Astrocyte (in vitro differentiated cells and primary cell): ENCODE measurements at regions not wholly inside any gene's neighbourhood (a gene's known extent, or its start where the extent isn't known, plus 50 kb on each side); places are given as distances from the start of the nearest gene placed in this dataset.

Source experiments
- DNase-seq: peaks from one replicate; pipeline ENCODE4 v3.0.0-alpha.2; 2010; ENCODE audit warnings: low read depth
- FAIRE-seq: peaks from 2 replicates; lab custom pipeline; 2011; peaks lifted over from hg19 to GRCh38; lab: Jason Lieb, UNC
- H2AFZ ChIP-seq: 2 replicates; pipeline ENCODE4 v1.6.0; 2012; ENCODE audit warnings: low read depth, low read length, inconsistent platforms
- H3K27ac ChIP-seq: 2 replicates; pipeline ENCODE4 v1.5.1; 2011; ENCODE audit warnings: low read depth, low read length, inconsistent platforms
- H3K27me3 ChIP-seq: 2 replicates; pipeline ENCODE4 v1.6.0; 2011; ENCODE audit warnings: low read length, inconsistent platforms; ENCODE audit not compliant: insufficient read depth
- H3K36me3 ChIP-seq: 2 replicates; pipeline ENCODE4 v1.5.1; 2011; ENCODE audit warnings: low read length, inconsistent platforms; ENCODE audit not compliant: insufficient read depth
- H3K4me1 ChIP-seq: 2 replicates; pipeline ENCODE4 v1.5.1; 2011; ENCODE audit warnings: low read length, inconsistent platforms; ENCODE audit not compliant: insufficient read depth
- H3K4me2 ChIP-seq: 2 replicates; pipeline ENCODE4 v1.6.0; 2012; ENCODE audit warnings: low read length, inconsistent platforms
- H3K4me3 ChIP-seq: 2 replicates; pipeline ENCODE4 v1.5.1; 2011; ENCODE audit warnings: low read depth, mild to moderate bottlenecking, low read length, inconsistent platforms; ENCODE audit not compliant: insufficient read depth
- H3K79me2 ChIP-seq: 2 replicates; pipeline ENCODE4 v1.6.0; 2012; ENCODE audit warnings: mild to moderate bottlenecking, low read length, inconsistent platforms; ENCODE audit not compliant: insufficient read depth
- H3K9ac ChIP-seq: 2 replicates; pipeline ENCODE4 v1.6.0; 2012; ENCODE audit warnings: mild to moderate bottlenecking, low read length, inconsistent platforms
- H3K9me3 ChIP-seq: 2 replicates; pipeline ENCODE4 v1.5.1; 2012; ENCODE audit warnings: low read depth, mild to moderate bottlenecking, low read length, inconsistent platforms; ENCODE audit not compliant: insufficient read depth
- H4K20me1 ChIP-seq: 2 replicates; pipeline ENCODE4 v1.6.0; 2012; ENCODE audit warnings: low read length, inconsistent platforms; ENCODE audit not compliant: insufficient read depth
- H3K27ac Mint-ChIP-seq: one replicate; pipeline ENCODE4 v1.8.0; 2021; ENCODE audit warnings: mild to moderate bottlenecking, mixed read lengths; ENCODE audit not compliant: unreplicated experiment
- H3K27me3 Mint-ChIP-seq: one replicate; pipeline ENCODE4 v1.8.0; 2021; ENCODE audit warnings: low read depth, mixed read lengths; ENCODE audit not compliant: unreplicated experiment
- H3K36me3 Mint-ChIP-seq: one replicate; pipeline ENCODE4 v1.8.0; 2021; ENCODE audit warnings: low read depth, mixed read lengths; ENCODE audit not compliant: unreplicated experiment
- H3K4me1 Mint-ChIP-seq: one replicate; pipeline ENCODE4 v1.8.0; 2021; ENCODE audit warnings: low read depth, mixed read lengths; ENCODE audit not compliant: unreplicated experiment
- H3K4me3 Mint-ChIP-seq: one replicate; pipeline ENCODE4 v1.8.0; 2021; ENCODE audit warnings: mild to moderate bottlenecking, moderate library complexity, mixed read lengths; ENCODE audit not compliant: unreplicated experiment
- H3K9me3 Mint-ChIP-seq: one replicate; pipeline ENCODE4 v1.8.0; 2021; ENCODE audit warnings: mild to moderate bottlenecking, mixed read lengths; ENCODE audit not compliant: unreplicated experiment
- EZH2 ChIP-seq: IDR thresholded peaks from 2 replicates; pipeline ENCODE4 v1.6.1; 2012; ENCODE audit warnings: mild to moderate bottlenecking, low read length, inconsistent platforms; ENCODE audit not compliant: insufficient read depth
- TF ChIP-seq, protein P1 (sequence below): IDR thresholded peaks from 2 replicates; pipeline ENCODE4 v1.5.1; 2011; ENCODE audit warnings: low read depth, mild to moderate bottlenecking, inconsistent platforms, low read length, moderate library complexity; ENCODE audit not compliant: insufficient read depth

DNA sequence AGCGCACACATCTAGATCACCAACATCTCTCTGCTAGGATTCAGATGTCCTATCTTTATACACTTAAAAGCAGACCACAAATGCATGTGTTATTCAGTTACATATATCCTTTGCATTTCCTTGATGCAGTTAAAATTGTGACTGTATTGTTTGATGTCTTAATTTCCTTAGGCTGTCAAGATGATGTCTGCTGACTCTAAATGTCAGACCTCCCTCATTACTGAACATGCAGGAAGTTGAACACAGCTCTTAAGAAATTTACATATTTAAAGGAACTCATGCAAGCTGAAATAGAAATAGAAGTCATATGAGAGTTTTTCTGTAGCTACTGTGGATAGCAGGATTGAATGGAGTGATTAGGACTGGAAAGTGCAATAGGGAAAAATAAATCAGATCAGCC, 336.5 kb upstream of the SEMA6A start:
- no peak for TF ChIP-seq EZH2
- TF ChIP-seq, protein P1, sequence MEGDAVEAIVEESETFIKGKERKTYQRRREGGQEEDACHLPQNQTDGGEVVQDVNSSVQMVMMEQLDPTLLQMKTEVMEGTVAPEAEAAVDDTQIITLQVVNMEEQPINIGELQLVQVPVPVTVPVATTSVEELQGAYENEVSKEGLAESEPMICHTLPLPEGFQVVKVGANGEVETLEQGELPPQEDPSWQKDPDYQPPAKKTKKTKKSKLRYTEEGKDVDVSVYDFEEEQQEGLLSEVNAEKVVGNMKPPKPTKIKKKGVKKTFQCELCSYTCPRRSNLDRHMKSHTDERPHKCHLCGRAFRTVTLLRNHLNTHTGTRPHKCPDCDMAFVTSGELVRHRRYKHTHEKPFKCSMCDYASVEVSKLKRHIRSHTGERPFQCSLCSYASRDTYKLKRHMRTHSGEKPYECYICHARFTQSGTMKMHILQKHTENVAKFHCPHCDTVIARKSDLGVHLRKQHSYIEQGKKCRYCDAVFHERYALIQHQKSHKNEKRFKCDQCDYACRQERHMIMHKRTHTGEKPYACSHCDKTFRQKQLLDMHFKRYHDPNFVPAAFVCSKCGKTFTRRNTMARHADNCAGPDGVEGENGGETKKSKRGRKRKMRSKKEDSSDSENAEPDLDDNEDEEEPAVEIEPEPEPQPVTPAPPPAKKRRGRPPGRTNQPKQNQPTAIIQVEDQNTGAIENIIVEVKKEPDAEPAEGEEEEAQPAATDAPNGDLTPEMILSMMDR: no peak
- Histone ChIP-seq H4K20me1 (no peaks in the 10 kb centered on the region), H3K9me3 (no peaks in the 10 kb centered on the region), H3K9ac (no peak overlapping the region), H3K36me3 (no peaks in the 10 kb centered on the region), H3K79me2 (no peaks in the 10 kb centered on the region), H3K4me2 (no peak overlapping the region), H3K27me3 (no peaks in the 10 kb centered on the region), H3K27ac (no peak overlapping the region), H3K4me3 (no peak overlapping the region), H3K4me1 (no peaks in the 10 kb centered on the region), H2AFZ (no peak overlapping the region)
- Mint-ChIP-seq H3K9me3 (no peaks in the 10 kb centered on the region), H3K27ac (no peak overlapping the region), H3K36me3 (no peaks in the 10 kb centered on the region), H3K4me3 (no peak overlapping the region), H3K4me1 (no peaks in the 10 kb centered on the region), H3K27me3 (no peaks in the 10 kb centered on the region)
- no peak for FAIRE-seq
- no peak for DNase-seq

DNA sequence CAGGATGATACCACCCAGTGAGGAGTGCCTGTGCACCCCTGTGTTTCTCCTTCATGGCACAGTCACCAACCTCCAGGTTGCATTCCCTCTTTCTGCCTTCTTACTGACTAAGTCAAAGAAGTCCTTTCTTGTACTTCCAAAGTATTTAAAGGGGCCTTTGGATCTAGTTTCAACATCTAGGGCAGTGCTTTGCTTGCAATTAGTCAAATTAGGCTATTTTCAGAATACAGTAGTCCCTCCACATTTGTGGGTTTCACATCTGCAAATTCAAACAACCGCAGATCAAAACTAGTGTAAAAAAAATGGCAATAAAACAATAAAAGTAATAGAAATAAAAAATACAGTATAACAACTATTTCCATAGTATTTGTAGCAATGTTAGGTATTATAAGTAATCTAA, 333.9 kb upstream of the SEMA6A start:
- Histone ChIP-seq H4K20me1 (no peaks in the 10 kb centered on the region), H3K36me3 (no peaks in the 10 kb centered on the region), H3K79me2 (no peaks in the 10 kb centered on the region), H3K9ac (no peak overlapping the region), H3K27ac (no peak overlapping the region), H3K9me3 (no peaks in the 10 kb centered on the region), H3K4me2 (no peak overlapping the region), H3K4me3 (no peak overlapping the region), H3K4me1 (no peaks in the 10 kb centered on the region), H3K27me3 (no peaks in the 10 kb centered on the region), H2AFZ (no peak overlapping the region)
- Mint-ChIP-seq H3K27me3 (no peaks in the 10 kb centered on the region), H3K36me3 (no peaks in the 10 kb centered on the region), H3K4me1 (no peaks in the 10 kb centered on the region), H3K4me3 (no peak overlapping the region), H3K27ac (no peak overlapping the region), H3K9me3 (peaks cover 2% of the 10 kb centered on the region)
- TF ChIP-seq, protein P1: no peak
- TF ChIP-seq EZH2: no peak
- no peak for FAIRE-seq
- DNase-seq: no peak

DNA sequence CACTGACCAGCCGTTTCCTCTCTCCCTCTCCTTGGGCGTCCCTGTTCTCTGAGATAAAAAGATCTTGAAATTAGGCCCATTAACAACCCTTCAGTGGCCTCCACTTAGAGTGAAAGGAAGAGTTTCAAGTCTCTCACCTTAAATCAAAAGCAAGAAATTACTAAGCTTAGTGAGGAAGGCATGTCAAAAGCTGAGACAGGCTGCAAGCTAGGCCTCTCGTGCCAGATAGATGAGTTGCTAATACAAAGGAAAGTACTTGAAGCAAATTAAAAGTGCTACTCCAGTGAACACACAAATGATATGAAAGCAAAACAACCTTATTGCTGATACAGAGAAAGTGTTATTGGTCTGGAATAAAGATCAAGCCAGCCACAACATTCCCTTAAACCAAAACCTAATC, 331.3 kb upstream of the SEMA6A start:
- Histone ChIP-seq H3K9ac (no peak overlapping the region), H3K4me1 (no peaks in the 10 kb centered on the region), H2AFZ (no peak overlapping the region), H3K4me2 (no peak overlapping the region), H3K9me3 (no peaks in the 10 kb centered on the region), H4K20me1 (no peaks in the 10 kb centered on the region), H3K36me3 (no peaks in the 10 kb centered on the region), H3K27ac (no peak overlapping the region), H3K4me3 (no peak overlapping the region), H3K27me3 (no peaks in the 10 kb centered on the region), H3K79me2 (no peaks in the 10 kb centered on the region)
- no peak for DNase-seq
- no peak overlapping the region for H3K27ac Mint-ChIP-seq
- H3K4me1 Mint-ChIP-seq: no peaks in the 10 kb centered on the region
- FAIRE-seq: no peak
- no peaks in the 10 kb centered on the region for H3K36me3 Mint-ChIP-seq
- no peak for TF ChIP-seq EZH2
- TF ChIP-seq, protein P1: no peak
- no peak overlapping the region for H3K4me3 Mint-ChIP-seq
- no peaks in the 10 kb centered on the region for H3K27me3 Mint-ChIP-seq
- peaks cover 2% of the 10 kb centered on the region for H3K9me3 Mint-ChIP-seq
